ENCODE measurements at regions not wholly inside any gene's neighbourhood (a gene's known extent, or its start where the extent isn't known, plus 50 kb on each side); places are given as distances from the start of the nearest gene placed in this dataset.
"Not testable (repeated sequence)": the region's sequence is repeated elsewhere in the genome, so short reads cannot be mapped to it uniquely, and the experiment has no call there.

GRCh38 chr7:32816409-32816948 lies 75.1 kb downstream of the KBTBD2 start:
- not testable (repeated sequence) for DNase-seq

GRCh38 chr7:32814779-32815178 lies 76.8 kb downstream of the KBTBD2 start:
- not testable (repeated sequence) for DNase-seq

DNA sequence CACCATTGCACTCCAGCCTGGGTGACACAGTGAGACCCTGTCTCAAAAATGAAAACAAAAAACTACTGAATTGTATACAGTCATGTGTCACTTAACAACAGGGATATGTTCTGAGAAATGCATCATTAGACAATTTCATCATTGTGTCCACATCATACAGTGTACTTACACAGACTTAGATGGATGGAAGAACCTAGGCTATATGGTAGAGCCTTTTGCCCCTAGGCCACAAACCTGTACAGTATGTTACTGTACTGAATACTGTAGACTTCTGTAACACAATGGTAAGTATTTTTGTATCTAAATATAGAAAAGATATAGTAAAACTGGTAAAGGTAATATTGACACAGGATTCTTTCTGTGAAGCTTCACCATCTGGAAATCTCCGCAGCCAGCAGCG lies 81.7 kb downstream of the KBTBD2 start:
- DNase-seq, result no peak

DNA sequence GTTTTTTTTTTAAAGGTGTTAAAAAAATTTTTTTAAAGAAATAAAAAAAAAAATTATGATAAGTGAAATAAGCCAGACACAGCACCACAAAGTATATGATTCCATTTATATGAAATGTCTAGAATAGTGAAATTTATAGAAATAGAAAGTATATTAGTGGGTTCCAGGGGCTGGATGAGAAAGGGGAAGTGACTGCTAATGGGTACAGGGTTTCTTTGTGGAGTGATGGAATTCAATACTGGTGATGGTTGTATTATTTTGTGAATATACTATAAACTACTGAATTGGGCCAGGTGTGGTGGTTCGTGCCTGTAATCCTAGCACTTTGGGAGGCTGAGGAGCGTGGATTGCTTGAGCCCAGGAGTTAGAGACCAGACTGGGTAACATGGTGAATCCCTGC lies 82.2 kb downstream of the KBTBD2 start:
- DNase-seq, result no peak

DNA sequence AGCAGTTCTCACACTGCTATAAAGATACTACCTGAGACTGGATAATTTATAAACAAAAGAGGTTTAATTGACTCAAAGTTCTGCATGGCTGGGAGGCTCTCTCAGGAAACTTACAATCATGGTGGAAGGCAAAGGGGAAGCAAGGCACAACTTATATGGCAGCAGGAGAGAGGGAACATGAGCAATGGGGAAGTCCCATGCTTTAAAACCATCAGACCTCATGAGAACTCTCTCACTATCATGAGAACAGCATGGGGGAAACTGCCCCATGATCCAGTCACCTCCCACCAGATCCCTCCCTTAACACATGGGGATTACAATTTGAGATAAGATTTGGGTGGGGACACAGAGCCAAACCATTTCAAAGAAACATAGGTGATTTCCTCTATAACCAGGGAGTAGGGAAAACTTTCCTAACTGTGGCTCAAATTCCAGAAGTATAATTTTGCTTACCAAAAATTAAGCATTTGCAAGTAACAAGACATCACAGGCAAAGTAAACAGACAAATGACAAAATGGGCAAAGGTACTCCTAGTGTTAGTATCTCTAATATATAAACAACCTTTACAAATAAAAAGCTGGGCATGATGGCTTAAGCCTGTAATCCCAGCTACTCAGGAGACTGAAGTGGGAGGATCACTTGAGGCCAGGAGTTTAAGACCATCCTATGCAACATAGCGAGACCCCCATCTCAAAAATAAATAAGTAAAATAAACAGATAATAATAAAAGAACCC lies 88.0 kb downstream of the KBTBD2 start:
- no peak for DNase-seq

GRCh38 chr7:32802305-32802910 lies 89.2 kb downstream of the KBTBD2 start:
- DNase-seq, result no peak

GRCh38 chr7:32793053-32793452 lies 98.5 kb downstream of the KBTBD2 start:
- not testable (repeated sequence) for DNase-seq

- not testable (repeated sequence) for DNase-seq
Observed at GRCh38 chr7:32790766-32791430, 100.7 kb downstream of the KBTBD2 start.

GRCh38 chr7:32789266-32789665 lies 102.3 kb downstream of the KBTBD2 start:
- not testable (repeated sequence) for DNase-seq

DNA sequence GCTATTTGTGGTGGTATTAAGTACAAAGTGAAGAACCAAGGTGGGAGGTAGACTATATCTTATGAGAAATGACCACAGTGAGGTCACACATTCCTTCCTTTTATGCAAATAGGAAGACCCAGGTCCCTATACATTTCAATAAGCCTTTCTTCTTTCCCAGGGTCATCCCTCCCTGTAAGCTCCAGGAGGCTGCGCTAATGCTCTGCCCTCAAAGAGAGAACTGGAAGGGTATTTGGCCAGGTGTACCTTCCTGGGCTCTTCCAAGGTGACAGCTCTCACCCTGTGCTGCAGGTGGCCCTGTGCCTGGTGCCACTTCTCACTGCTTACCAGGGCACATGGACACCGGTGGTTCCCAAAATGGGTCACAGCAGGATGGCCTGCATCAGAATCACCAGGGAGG lies 103.4 kb downstream of the KBTBD2 start:
- DNase-seq, result not testable (repeated sequence)

GRCh38 chr7:32785365-32785944 lies 106.1 kb downstream of the KBTBD2 start:
- not testable (repeated sequence) for DNase-seq

DNA sequence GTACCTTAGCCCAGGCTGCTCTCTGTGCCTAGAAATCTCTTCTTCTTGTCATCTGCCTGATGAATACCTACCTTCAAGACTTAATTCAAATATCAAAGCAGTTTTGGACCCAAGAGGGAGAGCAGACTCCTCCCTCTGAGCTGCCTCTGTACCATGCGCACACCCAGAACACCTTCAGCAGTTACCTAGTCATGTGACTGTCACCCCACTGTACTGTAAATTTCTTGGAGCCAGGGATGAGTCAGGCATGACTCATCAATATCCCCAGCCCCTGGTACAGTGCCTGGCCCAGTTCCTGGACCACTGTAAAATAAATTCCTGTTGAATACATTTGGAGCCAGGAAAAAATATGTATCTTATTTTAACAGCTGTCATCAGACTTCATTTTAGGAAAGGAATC lies 111.7 kb downstream of the KBTBD2 start:
- DNase-seq, result not testable (repeated sequence)

GRCh38 chr7:32779167-32779566 lies 112.4 kb downstream of the KBTBD2 start:
- no peak for DNase-seq

DNA sequence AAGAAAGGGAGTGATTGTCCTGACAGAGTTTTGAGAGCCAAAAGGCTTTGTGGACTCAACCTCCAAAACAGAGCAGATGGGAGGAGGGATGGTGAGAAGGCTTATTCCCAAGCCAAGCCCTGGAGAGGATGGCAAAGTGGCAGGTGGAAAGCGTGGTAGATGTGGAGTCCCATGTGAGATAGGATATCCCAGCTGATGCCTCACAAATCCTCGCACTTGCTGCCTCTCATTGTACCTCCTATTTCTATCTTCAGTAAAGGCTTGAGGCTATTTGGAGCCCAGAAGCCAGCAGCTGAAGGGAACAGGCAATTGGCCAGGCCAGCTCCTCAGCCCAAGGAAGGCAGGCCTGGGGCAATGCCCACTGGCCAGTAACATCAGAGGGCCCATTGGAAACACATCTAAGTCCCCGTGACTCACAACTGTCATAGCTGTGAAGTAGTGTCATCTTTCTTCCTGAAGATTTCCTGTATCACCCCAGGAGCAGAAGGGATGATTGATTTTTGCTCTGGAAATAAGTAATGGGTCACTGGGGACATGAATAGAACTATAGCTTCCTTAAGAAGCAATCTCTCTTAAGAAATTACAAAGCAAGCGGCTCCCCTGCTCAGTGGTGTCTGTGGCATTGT lies 114.4 kb downstream of the KBTBD2 start:
- DNase-seq, result not testable (repeated sequence)

DNA sequence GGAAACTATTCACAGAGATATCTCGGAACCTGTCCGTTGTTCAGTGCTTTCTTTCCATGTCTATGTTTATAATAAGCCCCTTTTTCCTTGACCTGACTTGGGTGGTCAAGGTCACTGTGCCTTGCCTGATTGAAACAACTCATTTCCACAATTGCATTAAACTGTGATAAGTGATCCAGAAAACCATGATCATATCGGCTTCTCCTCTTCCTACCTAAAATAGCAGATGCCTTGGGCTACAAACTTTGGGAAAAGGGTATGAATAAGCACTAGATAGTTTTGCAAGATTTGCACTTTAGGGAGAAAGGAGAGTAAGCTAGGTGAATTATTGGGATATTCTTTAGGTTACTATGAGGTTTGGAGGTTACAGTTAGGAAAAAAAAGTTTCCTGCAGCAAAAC lies 115.2 kb downstream of the KBTBD2 start:
- not testable (repeated sequence) for DNase-seq

GRCh38 chr7:32775809-32776208 lies 115.8 kb downstream of the KBTBD2 start:
- not testable (repeated sequence) for DNase-seq

GRCh38 chr7:32774541-32774951 lies 117.0 kb downstream of the KBTBD2 start:
- no peak for DNase-seq

DNA sequence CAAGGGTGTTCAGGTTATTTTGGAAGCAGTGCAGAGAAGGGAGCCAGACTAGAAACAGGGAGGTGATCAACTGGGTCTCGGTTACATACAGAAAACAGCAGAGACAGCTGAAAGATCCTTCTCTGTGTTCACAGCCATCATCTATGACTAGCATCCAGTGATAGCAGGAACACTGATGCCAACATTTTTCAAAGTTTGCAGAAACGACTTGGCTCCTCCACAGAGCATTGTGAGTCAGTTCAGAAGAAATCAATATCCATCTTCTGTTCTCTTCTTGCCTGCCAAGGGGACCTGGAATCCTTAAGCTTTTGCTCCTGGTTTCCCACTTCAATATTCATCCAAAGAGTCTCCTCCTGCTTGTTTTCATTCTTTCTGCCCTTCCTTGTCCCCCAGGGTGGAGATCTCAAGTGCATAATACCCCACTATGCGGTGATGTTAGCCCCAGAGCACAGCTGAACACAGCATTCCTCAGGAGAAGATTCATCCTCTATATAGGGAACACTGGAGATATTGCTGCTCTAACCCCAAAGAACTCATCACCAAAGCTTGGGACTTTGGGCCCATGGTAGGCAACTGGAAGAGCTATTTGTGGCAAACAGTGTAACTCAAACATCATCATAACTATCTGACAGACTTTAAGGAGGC lies 122.6 kb downstream of the KBTBD2 start:
- not testable (repeated sequence) for DNase-seq

DNA sequence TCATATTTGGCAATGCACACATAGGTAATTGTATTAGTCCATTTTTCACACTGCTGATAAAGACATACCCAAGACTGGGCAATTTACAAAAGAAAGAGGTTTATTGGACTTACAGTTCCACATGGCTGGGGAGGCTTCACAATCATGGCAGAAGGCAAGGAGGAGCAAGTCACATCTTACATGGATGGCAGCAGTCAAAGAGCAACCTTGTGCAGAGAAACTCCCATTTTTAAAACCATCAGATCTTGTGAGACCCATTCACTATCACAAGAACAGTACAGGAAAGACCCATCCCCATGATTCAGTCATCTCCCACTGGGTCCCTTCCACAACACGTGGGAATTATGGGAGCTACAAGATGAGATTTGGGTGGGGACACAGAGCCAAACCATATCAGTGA lies 123.2 kb downstream of the KBTBD2 start:
- not testable (repeated sequence) for DNase-seq

- DNase-seq, result not testable (repeated sequence)
Observed at GRCh38 chr7:32765649-32766251, 125.8 kb downstream of the KBTBD2 start.

DNA sequence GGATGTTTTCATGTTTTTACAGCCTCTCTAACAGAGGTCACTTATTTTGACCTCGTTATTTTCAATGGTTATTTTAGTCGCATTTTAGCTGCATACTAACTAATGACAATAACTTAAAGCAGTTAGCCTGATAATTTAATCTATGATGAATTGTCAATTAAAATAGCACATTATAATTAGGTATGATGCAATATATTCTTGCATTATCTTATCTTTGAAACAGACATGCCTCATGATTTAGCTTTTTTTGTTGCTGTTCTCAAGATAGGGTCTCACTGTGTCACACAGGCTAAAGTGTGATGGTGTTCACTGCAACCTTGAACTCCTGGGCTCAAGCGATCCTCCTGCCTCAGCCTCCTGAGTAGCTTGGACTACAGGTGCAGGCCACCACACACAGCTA lies 126.4 kb downstream of the KBTBD2 start:
- no peak for DNase-seq

GRCh38 chr7:32762925-32763293 lies 128.7 kb downstream of the KBTBD2 start:
- DNase-seq, result no peak

Data from activated naive CD4-positive, alpha-beta T cell treated with Interleukin-2 at 50 U/mL for 16 hours (primary cell).